IMR-90 (cell line): ENCODE measurements at regions not wholly inside any gene's neighbourhood (a gene's known extent, or its start where the extent isn't known, plus 50 kb on each side); places are given as distances from the start of the nearest gene placed in this dataset.

Experiments used
- BHLHE40 ChIP-seq: fragments of 150-350 bp; IDR thresholded peaks from 2 replicates; pipeline ENCODE4 v1.6.1; 2016; ENCODE audit warnings: mild to moderate bottlenecking, low read depth, low read length
- CEBPB ChIP-seq: IDR thresholded peaks from 2 replicates; pipeline ENCODE4 v1.6.1; 2012; ENCODE audit warnings: low read depth, low read length, improper control_type of control experiment
- CTCF ChIP-seq: conservative IDR thresholded peaks from 2 replicates; pipeline ENCODE4 v1.5.1; 2012; ENCODE audit warnings: mild to moderate bottlenecking, low read depth, low read length, improper control_type of control experiment
- ELK1 ChIP-seq: fragments of 150-350 bp; IDR thresholded peaks from 2 replicates; pipeline ENCODE4 v1.6.1; 2016; ENCODE audit warnings: low read depth, mild to moderate bottlenecking, low read length, moderate library complexity, borderline replicate concordance
- FOS ChIP-seq: fragments of 150-350 bp; IDR thresholded peaks from 2 replicates; pipeline ENCODE4 v1.6.1; 2016; ENCODE audit warnings: low read depth, low read length
- MAFK ChIP-seq: IDR thresholded peaks from 2 replicates; pipeline ENCODE4 v1.6.1; 2012; ENCODE audit warnings: low read depth, low read length, improper control_type of control experiment
- MXI1 ChIP-seq: IDR thresholded peaks from 2 replicates; pipeline ENCODE4 v1.6.1; 2012; ENCODE audit warnings: low read depth, mild to moderate bottlenecking, low read length, moderate library complexity, borderline replicate concordance
- NFE2L2 ChIP-seq: fragments of 150-350 bp; IDR thresholded peaks from 2 replicates; pipeline ENCODE4 v1.6.1; 2016; ENCODE audit warnings: low read depth, mild to moderate bottlenecking, low read length
- POLR2A ChIP-seq: IDR thresholded peaks from 2 replicates; pipeline ENCODE4 v1.6.1; 2012; ENCODE audit warnings: mild to moderate bottlenecking, low read depth, low read length
- RAD21 ChIP-seq: IDR thresholded peaks from 2 replicates; pipeline ENCODE4 v1.6.1; 2012; ENCODE audit warnings: low read length, improper control_type of control experiment
- RCOR1 ChIP-seq: IDR thresholded peaks from 2 replicates; pipeline ENCODE4 v1.6.1; 2012; ENCODE audit warnings: mild to moderate bottlenecking, low read length, improper control_type of control experiment; ENCODE audit not compliant: insufficient replicate concordance
- RFX5 ChIP-seq: IDR thresholded peaks from 2 replicates; pipeline ENCODE4 v1.8.0; 2012; ENCODE audit warnings: low read depth, mild to moderate bottlenecking, low read length, moderate library complexity
- SMC3 ChIP-seq: fragments of 150-350 bp; IDR thresholded peaks from 2 replicates; pipeline ENCODE4 v1.6.1; 2016; ENCODE audit warnings: low read depth, mild to moderate bottlenecking, antibody characterized with exemption, low read length, moderate library complexity
- USF2 ChIP-seq: fragments of 150-350 bp; IDR thresholded peaks from 2 replicates; pipeline ENCODE4 v1.6.1; 2017; ENCODE audit warnings: mild to moderate bottlenecking, antibody characterized with exemption, low read length, low read depth

DNA sequence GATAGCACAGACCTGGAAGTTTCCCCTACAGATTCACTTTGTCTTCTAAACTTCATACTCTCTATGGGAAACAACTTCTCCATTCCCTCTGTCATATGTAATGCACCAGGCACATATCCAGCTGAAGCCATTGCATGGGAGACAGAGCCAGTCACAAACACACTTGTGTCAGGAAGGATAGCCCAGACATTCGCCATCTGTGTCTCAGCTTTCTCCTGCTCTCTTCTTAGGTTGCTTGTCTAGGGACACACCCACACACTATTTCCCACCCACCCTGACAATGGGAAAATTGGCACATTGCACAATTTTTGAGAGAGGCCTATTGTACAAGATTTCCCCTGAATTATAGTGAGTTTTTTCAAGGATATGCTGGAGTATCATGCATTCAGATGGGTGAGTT lies 158.4 kb upstream of the MPDZ start:
- TF ChIP-seq POLR2A (no peak), CTCF (no peak), RAD21 (no peak), CEBPB (no peak), NFE2L2 (no peak), ELK1 (no peak), BHLHE40 (no peak), FOS (no peak), SMC3 (no peak), MXI1 (no peak), RFX5 (no peak), MAFK (no peak), USF2 (no peak), RCOR1 (no peak)
